ENCODE measurements at regions not wholly inside any gene's neighbourhood (a gene's known extent, or its start where the extent isn't known, plus 50 kb on each side); places are given as distances from the start of the nearest gene placed in this dataset.

DNA sequence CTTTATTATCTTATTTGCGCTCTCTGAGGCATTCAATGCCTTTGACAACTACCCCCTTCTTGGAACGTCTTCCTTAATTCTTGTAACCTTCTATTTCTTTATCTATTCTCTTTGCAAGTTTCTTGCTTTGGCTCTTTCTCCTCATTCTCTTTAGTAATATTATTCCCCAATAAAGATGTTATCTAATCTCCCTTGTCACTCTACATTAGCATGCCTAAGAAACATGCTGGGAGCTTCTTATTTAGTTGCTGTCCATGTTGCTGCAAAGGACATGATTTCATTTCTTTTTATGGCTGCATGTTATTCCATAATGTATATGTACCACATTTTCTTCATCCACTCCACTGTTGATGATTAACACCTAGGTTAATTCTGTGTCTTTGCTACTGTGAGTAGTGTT lies 113.7 kb downstream of the RDH14 start:
- TF ChIP-seq, protein P1, sequence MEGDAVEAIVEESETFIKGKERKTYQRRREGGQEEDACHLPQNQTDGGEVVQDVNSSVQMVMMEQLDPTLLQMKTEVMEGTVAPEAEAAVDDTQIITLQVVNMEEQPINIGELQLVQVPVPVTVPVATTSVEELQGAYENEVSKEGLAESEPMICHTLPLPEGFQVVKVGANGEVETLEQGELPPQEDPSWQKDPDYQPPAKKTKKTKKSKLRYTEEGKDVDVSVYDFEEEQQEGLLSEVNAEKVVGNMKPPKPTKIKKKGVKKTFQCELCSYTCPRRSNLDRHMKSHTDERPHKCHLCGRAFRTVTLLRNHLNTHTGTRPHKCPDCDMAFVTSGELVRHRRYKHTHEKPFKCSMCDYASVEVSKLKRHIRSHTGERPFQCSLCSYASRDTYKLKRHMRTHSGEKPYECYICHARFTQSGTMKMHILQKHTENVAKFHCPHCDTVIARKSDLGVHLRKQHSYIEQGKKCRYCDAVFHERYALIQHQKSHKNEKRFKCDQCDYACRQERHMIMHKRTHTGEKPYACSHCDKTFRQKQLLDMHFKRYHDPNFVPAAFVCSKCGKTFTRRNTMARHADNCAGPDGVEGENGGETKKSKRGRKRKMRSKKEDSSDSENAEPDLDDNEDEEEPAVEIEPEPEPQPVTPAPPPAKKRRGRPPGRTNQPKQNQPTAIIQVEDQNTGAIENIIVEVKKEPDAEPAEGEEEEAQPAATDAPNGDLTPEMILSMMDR (IDR thresholded peaks at IDR 0.05) = no peak
- TF ChIP-seq POLR2A (IDR thresholded peaks at IDR 0.05) = no peak

All from breast epithelium (tissue), 3 donors.